ENCODE measurements at regions not wholly inside any gene's neighbourhood (a gene's known extent, or its start where the extent isn't known, plus 50 kb on each side); places are given as distances from the start of the nearest gene placed in this dataset.

- H3K27ac Mint-ChIP-seq, result no peak overlapping the region
- Histone ChIP-seq H3K4me1 (ENCODE audit: control insufficient read depth, insufficient read depth, low read length) (no peaks in the 10 kb centered on the region), H3K27me3 (ENCODE audit: control insufficient read depth, insufficient read depth, low read length) (no peaks in the 10 kb centered on the region), H3K9me3 (ENCODE audit: control insufficient read depth, insufficient read depth, low read length) (no peaks in the 10 kb centered on the region), H3K4me3 (ENCODE audit: low read length) (no peak overlapping the region), H3K36me3 (ENCODE audit: control insufficient read depth, insufficient read depth, low read length) (no peaks in the 10 kb centered on the region), H3K27ac (ENCODE audit: low read length) (no peak overlapping the region)
- H3K4me1 Mint-ChIP-seq, result no peaks in the 10 kb centered on the region
- H3K36me3 Mint-ChIP-seq, result no peaks in the 10 kb centered on the region
- TF ChIP-seq CTCF (IDR thresholded peaks at IDR 0.05), result no peak
- WGBS (ENCODE audit: insufficient coverage), result 89% methylated on average over 10 of the region's 11 CpGs
- intact Hi-C loops (cut with micrococcal nuclease), result no loop called here
- H3K9me3 Mint-ChIP-seq, result peaks cover 0 to 3% of the 10 kb centered on the region in 2 donors
- no peak for ATAC-seq
- H3K4me3 Mint-ChIP-seq, result no peak overlapping the region
- no peak for DNase-seq
- H3K27me3 Mint-ChIP-seq (ENCODE audit: low read depth in 2 of 2), result no peaks in the 10 kb centered on the region
Observed at GRCh38 chr3:102904629-102905028, 469.8 kb downstream of the ZPLD1 start.

GRCh38 chr3:102905811-102906210 lies 471.0 kb downstream of the ZPLD1 start:
- Mint-ChIP-seq H3K27ac (no peak overlapping the region), H3K4me3 (no peak overlapping the region), H3K36me3 (no peaks in the 10 kb centered on the region), H3K9me3 (peaks cover 0 to 3% of the 10 kb centered on the region in 2 donors), H3K4me1 (no peaks in the 10 kb centered on the region), H3K27me3 (ENCODE audit: low read depth in 2 of 2) (no peaks in the 10 kb centered on the region)
- no peak for ATAC-seq
- Histone ChIP-seq H3K36me3 (ENCODE audit: control insufficient read depth, insufficient read depth, low read length) (no peaks in the 10 kb centered on the region), H3K4me1 (ENCODE audit: control insufficient read depth, insufficient read depth, low read length) (no peaks in the 10 kb centered on the region), H3K4me3 (ENCODE audit: low read length) (no peak overlapping the region), H3K9me3 (ENCODE audit: control insufficient read depth, insufficient read depth, low read length) (no peaks in the 10 kb centered on the region), H3K27me3 (ENCODE audit: control insufficient read depth, insufficient read depth, low read length) (no peaks in the 10 kb centered on the region), H3K27ac (ENCODE audit: low read length) (no peak overlapping the region)
- no peak for TF ChIP-seq CTCF (IDR thresholded peaks at IDR 0.05)
- no peak for DNase-seq
- WGBS (ENCODE audit: insufficient coverage), result 78% methylated on average over 1 of the region's 2 CpGs
- intact Hi-C loops (cut with micrococcal nuclease), result no loop called here

GRCh38 chr3:102906818-102907217 lies 472.0 kb downstream of the ZPLD1 start:
- no CpG with 5 or more reads among the region's 1 CpG for WGBS (ENCODE audit: insufficient coverage)
- Histone ChIP-seq H3K9me3 (ENCODE audit: control insufficient read depth, insufficient read depth, low read length) (no peaks in the 10 kb centered on the region), H3K36me3 (ENCODE audit: control insufficient read depth, insufficient read depth, low read length) (no peaks in the 10 kb centered on the region), H3K4me1 (ENCODE audit: control insufficient read depth, insufficient read depth, low read length) (no peaks in the 10 kb centered on the region), H3K27me3 (ENCODE audit: control insufficient read depth, insufficient read depth, low read length) (no peaks in the 10 kb centered on the region), H3K27ac (ENCODE audit: low read length) (no peak overlapping the region), H3K4me3 (ENCODE audit: low read length) (no peak overlapping the region)
- no peaks in the 10 kb centered on the region for H3K27me3 Mint-ChIP-seq (ENCODE audit: low read depth in 2 of 2)
- no peaks in the 10 kb centered on the region for H3K4me1 Mint-ChIP-seq
- H3K9me3 Mint-ChIP-seq, result peaks cover 0 to 3% of the 10 kb centered on the region in 2 donors
- ATAC-seq (no peak), DNase-seq (no peak)
- H3K36me3 Mint-ChIP-seq, result no peaks in the 10 kb centered on the region
- TF ChIP-seq CTCF (IDR thresholded peaks at IDR 0.05), result no peak
- intact Hi-C loops (cut with micrococcal nuclease), result no loop called here
- no peak overlapping the region for H3K4me3 Mint-ChIP-seq
- H3K27ac Mint-ChIP-seq, result no peak overlapping the region

- WGBS (ENCODE audit: insufficient coverage), result no CpG with 5 or more reads among the region's 1 CpG
- no peaks in the 10 kb centered on the region for H3K9me3 Mint-ChIP-seq
- no peak overlapping the region for H3K27ac ChIP-seq (ENCODE audit: low read length)
Observed at GRCh38 chr3:102909904-102910303, 475.1 kb downstream of the ZPLD1 start.

More at GRCh38 chr3:102909904-102910303, 475.1 kb downstream of the ZPLD1 start:
- Histone ChIP-seq H3K9me3 (ENCODE audit: control insufficient read depth, insufficient read depth, low read length) (no peaks in the 10 kb centered on the region), H3K27me3 (ENCODE audit: control insufficient read depth, insufficient read depth, low read length) (no peaks in the 10 kb centered on the region), H3K36me3 (ENCODE audit: control insufficient read depth, insufficient read depth, low read length) (no peaks in the 10 kb centered on the region), H3K4me1 (ENCODE audit: control insufficient read depth, insufficient read depth, low read length) (no peaks in the 10 kb centered on the region), H3K4me3 (ENCODE audit: low read length) (no peak overlapping the region)
- Mint-ChIP-seq H3K4me1 (no peaks in the 10 kb centered on the region), H3K27ac (no peak overlapping the region), H3K36me3 (no peaks in the 10 kb centered on the region), H3K4me3 (no peak overlapping the region), H3K27me3 (ENCODE audit: low read depth in 2 of 2) (no peaks in the 10 kb centered on the region)
- intact Hi-C loops (cut with micrococcal nuclease), result no loop called here
- ATAC-seq (no peak), DNase-seq (no peak)
- no peak for TF ChIP-seq CTCF (IDR thresholded peaks at IDR 0.05)
